ENCODE measurements at regions not wholly inside any gene's neighbourhood (a gene's known extent, or its start where the extent isn't known, plus 50 kb on each side); places are given as distances from the start of the nearest gene placed in this dataset.

DNA sequence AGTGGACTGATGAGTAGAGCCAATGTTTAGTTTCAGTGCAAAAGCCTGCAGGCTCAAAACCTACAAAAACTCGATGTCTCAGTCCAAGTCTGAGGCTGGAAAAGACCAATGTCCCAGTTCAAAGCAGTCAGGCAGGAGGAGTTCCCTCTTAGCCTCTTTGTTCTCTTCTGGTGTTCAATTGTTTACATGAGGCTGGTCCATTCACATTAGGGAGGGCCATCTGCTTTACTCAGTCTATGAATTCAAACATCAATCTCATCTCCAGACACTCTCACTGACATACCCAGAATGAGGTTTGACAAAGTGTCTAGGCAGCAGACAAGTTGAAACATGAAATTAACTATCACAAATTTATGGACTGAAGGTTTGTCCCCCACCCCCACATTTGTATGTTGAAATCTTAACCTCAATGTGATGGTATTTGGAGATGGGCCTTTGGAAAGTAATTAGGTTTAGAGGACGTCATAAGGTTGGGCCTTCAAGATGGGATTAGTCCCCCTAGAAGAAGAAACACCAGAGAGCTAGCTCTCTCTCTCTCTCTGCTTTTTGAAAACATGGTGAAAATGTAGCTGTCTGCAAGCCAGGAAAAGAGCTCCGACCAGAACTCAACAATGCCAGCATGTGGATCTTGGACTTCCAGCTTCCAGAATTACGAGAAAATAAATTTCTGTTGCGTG, 438.5 kb upstream of the RGMA start:
- 0 out of 2 replicates have a peak, but pooled peaks cover 3% of the 10 kb centered on the region for H3K9me3 ChIP-seq
- H3F3A ChIP-seq (replicated peaks; ENCODE audit: insufficient read depth): no peaks in the 10 kb centered on the region
- no peaks in the 10 kb centered on the region for H4K20me1 ChIP-seq (ENCODE audit: insufficient read depth)
- no peaks in the 10 kb centered on the region for H3K79me2 ChIP-seq (ENCODE audit: insufficient read depth)
- H3K36me3 ChIP-seq (replicated peaks in 1 of 2; ENCODE audit: control insufficient read depth in 1 of 2, insufficient read depth in 2 of 2, low read length in 1 of 2): no peaks in the 10 kb centered on the region
- DNase-seq: no peak
- POLR2A ChIA-PET: no interaction called here
- WGBS (ENCODE audit: low lambda C conversion rate): 21% methylated on average over 5 of the region's 5 CpGs
- no peak overlapping the region for H3K4me3 ChIP-seq (ENCODE audit: low read depth in 2 of 2, low read length in 1 of 2)
- no peak overlapping the region for H2AFZ ChIP-seq (ENCODE audit: low read depth)
- no peaks in the 10 kb centered on the region for H3K9me2 ChIP-seq
- CTCF ChIA-PET: interaction anchor here (1.8 kb wide), 1 partner anchor 592 kb away, joined by 7 read pairs; no protein-coding TSS in a partner anchor
- TF ChIP-seq SMC3 (IDR thresholded peaks at IDR 0.05; ENCODE audit: low read depth, low read length) (no peak), YY1 (IDR thresholded peaks at IDR 0.05; ENCODE audit: low read depth) (no peak), NFIC (IDR thresholded peaks at IDR 0.05; ENCODE audit: borderline replicate concordance) (no peak), GABPA (IDR thresholded peaks at IDR 0.05; ENCODE audit: low read depth) (no peak), CHD2 (IDR thresholded peaks at IDR 0.05; ENCODE audit: low read length, partially characterized antibody) (no peak), TEAD4 (IDR thresholded peaks at IDR 0.05; ENCODE audit: borderline replicate concordance, insufficient read depth) (no peak), FOSL2 (IDR thresholded peaks at IDR 0.05; ENCODE audit: borderline replicate concordance, low read depth) (no peak), RCOR1 (IDR thresholded peaks at IDR 0.05; ENCODE audit: low read length) (no peak), FOXJ3 (CRISPR knock-in tag; IDR thresholded peaks at IDR 0.05) (no peak), SIN3A (IDR thresholded peaks at IDR 0.05; ENCODE audit: borderline replicate concordance, low read depth, low read length) (no peak), JUND (IDR thresholded peaks at IDR 0.05) (no peak), RFX5 (IDR thresholded peaks at IDR 0.05; ENCODE audit: low read length) (no peak), EZH2phosphoT487 (IDR thresholded peaks at IDR 0.05; ENCODE audit: borderline replicate concordance, low read depth) (no peak), MEF2A (IDR thresholded peaks at IDR 0.05; ENCODE audit: borderline replicate concordance, low read depth) (no peak), GATA2 (CRISPR knock-in tag; IDR thresholded peaks at IDR 0.05) (no peak), EP300 (IDR thresholded peaks at IDR 0.05; ENCODE audit: borderline replicate concordance in 1 of 2, low read depth in 1 of 2, low read length in 1 of 2) (no peak)
- TF ChIP-seq, protein P1, sequence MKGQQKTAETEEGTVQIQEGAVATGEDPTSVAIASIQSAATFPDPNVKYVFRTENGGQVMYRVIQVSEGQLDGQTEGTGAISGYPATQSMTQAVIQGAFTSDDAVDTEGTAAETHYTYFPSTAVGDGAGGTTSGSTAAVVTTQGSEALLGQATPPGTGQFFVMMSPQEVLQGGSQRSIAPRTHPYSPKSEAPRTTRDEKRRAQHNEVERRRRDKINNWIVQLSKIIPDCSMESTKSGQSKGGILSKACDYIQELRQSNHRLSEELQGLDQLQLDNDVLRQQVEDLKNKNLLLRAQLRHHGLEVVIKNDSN (IDR thresholded peaks at IDR 0.05; ENCODE audit: borderline replicate concordance, low read depth): no peak
- TF ChIP-seq, protein P2, sequence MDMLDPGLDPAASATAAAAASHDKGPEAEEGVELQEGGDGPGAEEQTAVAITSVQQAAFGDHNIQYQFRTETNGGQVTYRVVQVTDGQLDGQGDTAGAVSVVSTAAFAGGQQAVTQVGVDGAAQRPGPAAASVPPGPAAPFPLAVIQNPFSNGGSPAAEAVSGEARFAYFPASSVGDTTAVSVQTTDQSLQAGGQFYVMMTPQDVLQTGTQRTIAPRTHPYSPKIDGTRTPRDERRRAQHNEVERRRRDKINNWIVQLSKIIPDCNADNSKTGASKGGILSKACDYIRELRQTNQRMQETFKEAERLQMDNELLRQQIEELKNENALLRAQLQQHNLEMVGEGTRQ (IDR thresholded peaks at IDR 0.05; ENCODE audit: borderline replicate concordance, low read depth, low read length): no peak
- TF ChIP-seq, protein P3, sequence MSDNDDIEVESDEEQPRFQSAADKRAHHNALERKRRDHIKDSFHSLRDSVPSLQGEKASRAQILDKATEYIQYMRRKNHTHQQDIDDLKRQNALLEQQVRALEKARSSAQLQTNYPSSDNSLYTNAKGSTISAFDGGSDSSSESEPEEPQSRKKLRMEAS (IDR thresholded peaks at IDR 0.05; ENCODE audit: low read depth): no peak
- no peak overlapping the region for H3K4me2 ChIP-seq
- H3K4me1 ChIP-seq (ENCODE audit: control insufficient read depth in 1 of 2, insufficient read depth in 2 of 2, low read depth in 1 of 2, low read length in 1 of 2): no peaks in the 10 kb centered on the region
- no peak overlapping the region for H3K27ac ChIP-seq (ENCODE audit: low read depth in 2 of 2, low read length in 1 of 2)
- H3K27me3 ChIP-seq (ENCODE audit: insufficient read depth): no peaks in the 10 kb centered on the region
- no peak overlapping the region for H3K9ac ChIP-seq

Data from SK-N-SH (cell line).